A673 (cell line): ENCODE measurements at regions not wholly inside any gene's neighbourhood (a gene's known extent, or its start where the extent isn't known, plus 50 kb on each side); places are given as distances from the start of the nearest gene placed in this dataset.

ENCODE experiments used
- BruUV-seq: library from RNA; stranded (reverse); fragments of 400-500 nt; replicated peaks from 2 replicates; lab custom pipeline; 2021; lab: Mats Ljungman, UMichigan
- CTCF ChIA-PET: fragments of 300-600 bp; sonication (Branson Sonifier 250); formaldehyde crosslinking; loops from one replicate; lab custom pipeline; 2022; ENCODE audit warnings: antibody characterized with exemption; lab: Charles Lee
- POLR2A ChIA-PET: fragments of 300-600 bp; sonication (Branson Sonifier 250); formaldehyde crosslinking; loops from one replicate; lab custom pipeline; 2022; ENCODE audit warnings: antibody characterized with exemption; ENCODE audit not compliant: low non-redundant PET; lab: Charles Lee
- DNase-seq: peaks from one replicate; pipeline ENCODE4 v3.0.0-alpha.2; 2015; ENCODE audit warnings: low spot score
- H3K27ac ChIP-seq: fragments of 200-600 bp; sonication (generic); 2 replicates; pipeline ENCODE4 v1.5.1; 2016; ENCODE audit warnings: mixed run types, low read depth, mild to moderate bottlenecking, mixed read lengths, antibody characterized with exemption, low read length; ENCODE audit not compliant: poor library complexity, severe bottlenecking
- H3K27me3 ChIP-seq: fragments of 200-600 bp; sonication (generic); replicated peaks from 2 replicates; pipeline ENCODE4 v1.6.1; 2017; ENCODE audit warnings: mixed run types, low read depth, mild to moderate bottlenecking, mixed read lengths, antibody characterized with exemption, low read length; ENCODE audit not compliant: insufficient read depth, poor library complexity
- H3K36me3 ChIP-seq: fragments of 200-600 bp; sonication (generic); 2 replicates; pipeline ENCODE4 v1.6.1; 2016; ENCODE audit warnings: mixed run types, mild to moderate bottlenecking, mixed read lengths, antibody characterized with exemption, low read length; ENCODE audit not compliant: insufficient read depth, poor library complexity, severe bottlenecking
- H3K4me1 ChIP-seq: fragments of 200-600 bp; sonication (generic); 2 replicates; pipeline ENCODE4 v1.6.1; 2017; ENCODE audit warnings: mixed run types, mild to moderate bottlenecking, mixed read lengths, antibody characterized with exemption, low read length; ENCODE audit not compliant: insufficient read depth, poor library complexity, severe bottlenecking
- H3K4me3 ChIP-seq: fragments of 200-600 bp; sonication (generic); 2 replicates; pipeline ENCODE4 v1.5.1; 2016; ENCODE audit warnings: low read depth, mixed run types, mild to moderate bottlenecking, mixed read lengths, low read length; ENCODE audit not compliant: poor library complexity, severe bottlenecking
- H3K9me3 ChIP-seq: fragments of 200-600 bp; sonication (generic); 2 replicates; pipeline ENCODE4 v1.6.1; 2016; ENCODE audit warnings: mixed run types, low read depth, mild to moderate bottlenecking, mixed read lengths, antibody characterized with exemption, low read length; ENCODE audit not compliant: poor library complexity, severe bottlenecking
- CTCF ChIP-seq: fragments of 300-800, 200-600 bp; sonication (generic); conservative IDR thresholded peaks from 2 replicates; pipeline ENCODE4 v1.5.1; 2017; ENCODE audit warnings: low read depth, mild to moderate bottlenecking, antibody characterized with exemption, low read length, moderate library complexity, mixed read lengths
- EZH2 ChIP-seq: fragments of 200-600 bp; sonication (generic); IDR thresholded peaks from 2 replicates; pipeline ENCODE4 v1.6.1; 2017; ENCODE audit warnings: borderline replicate concordance, low read depth, mild to moderate bottlenecking, mixed read lengths, antibody characterized with exemption, low read length; ENCODE audit not compliant: poor library complexity, severe bottlenecking
- intact Hi-C: fragments of 100-400 bp; cut with micrococcal nuclease; formaldehyde crosslinking; loops from one replicate; pipeline ENCODE4 v1.10.0; 2022; ENCODE audit not compliant: unreplicated experiment

GRCh38 chr5:28254846-28255245 lies 1216.5 kb upstream of the CDH9 start:
- DNase-seq = no peak
- CTCF ChIA-PET = no interaction called here
- POLR2A ChIA-PET = no interaction called here
- Histone ChIP-seq H3K27me3 (no peaks in the 10 kb centered on the region), H3K9me3 (peaks cover 4% of the 10 kb centered on the region), H3K4me3 (no peak overlapping the region), H3K4me1 (no peaks in the 10 kb centered on the region), H3K27ac (no peak overlapping the region), H3K36me3 (no peaks in the 10 kb centered on the region)
- BruUV-seq = no TSS peak
- intact Hi-C loops = no loop called here
- no peak for TF ChIP-seq CTCF
- TF ChIP-seq EZH2 = no peak

- ChIA-PET POLR2A (no interaction called here), CTCF (no interaction called here)
- DNase-seq = no peak
- Histone ChIP-seq H3K27me3 (no peaks in the 10 kb centered on the region), H3K4me1 (no peaks in the 10 kb centered on the region), H3K36me3 (no peaks in the 10 kb centered on the region), H3K27ac (no peak overlapping the region), H3K9me3 (peaks cover 4% of the 10 kb centered on the region), H3K4me3 (no peak overlapping the region)
- BruUV-seq = no TSS peak
- no peak for TF ChIP-seq CTCF
- TF ChIP-seq EZH2 = no peak
- intact Hi-C loops = no loop called here
Measured at GRCh38 chr5:28253431-28253830, 1215.0 kb upstream of the CDH9 start.

- Histone ChIP-seq H3K9me3 (peaks cover 7% of the 10 kb centered on the region), H3K27ac (no peak overlapping the region), H3K36me3 (no peaks in the 10 kb centered on the region), H3K27me3 (no peaks in the 10 kb centered on the region), H3K4me3 (no peak overlapping the region), H3K4me1 (no peaks in the 10 kb centered on the region)
- TF ChIP-seq CTCF (no peak), EZH2 (no peak)
- no TSS peak for BruUV-seq
- ChIA-PET POLR2A (no interaction called here), CTCF (no interaction called here)
- intact Hi-C loops = no loop called here
- no peak for DNase-seq
Measured at GRCh38 chr5:28249771-28250415, 1211.5 kb upstream of the CDH9 start.
